HepG2 (cell line): ENCODE measurements at regions not wholly inside any gene's neighbourhood (a gene's known extent, or its start where the extent isn't known, plus 50 kb on each side); places are given as distances from the start of the nearest gene placed in this dataset.

ENCODE experiments used
- ATAC-seq: fragments of 200-7000 bp; cut with Tn5 transposase; 3 replicates; pipeline ENCODE4 v1.9.1; 2020; ENCODE audit warnings: mild to moderate bottlenecking, moderate library complexity
- BruUV-seq: library from RNA; stranded (reverse); fragments of 400-500 nt; replicated peaks from 2 replicates; lab custom pipeline; 2021; lab: Mats Ljungman, UMichigan
- CTCF ChIA-PET: fragments of 300-600 bp; formaldehyde crosslinking; extraction: SDS; loops from one replicate; lab custom pipeline; 2021; ENCODE audit warnings: low total read pairs, inconsistent platforms, low intra/inter-chr PET ratio; lab: Yijun Ruan, JAX
- POLR2A ChIA-PET: fragments of 350-600 bp; sonication (Branson Sonifier 250); formaldehyde crosslinking; loops from one replicate; lab custom pipeline; 2020; ENCODE audit warnings: antibody characterized with exemption, inconsistent platforms; lab: Yijun Ruan, JAX
- DNase-seq: peaks from one replicate; pipeline ENCODE4 v3.0.0-alpha.2; 2015; ENCODE audit warnings: low spot score
- FAIRE-seq: peaks from 3 replicates; lab custom pipeline; 2011; peaks lifted over from hg19 to GRCh38; lab: Jason Lieb, UNC
- H2AFZ ChIP-seq: one replicate; pipeline ENCODE4 v1.6.1; 2011; ENCODE audit warnings: low read length, inconsistent platforms
- H3K27ac ChIP-seq: fragments of 300-600 bp; 3 replicates; pipeline ENCODE4 v1.8.0; 2011; ENCODE audit warnings: mixed run types, mild to moderate bottlenecking, mixed read lengths, low read length, inconsistent platforms; ENCODE audit not compliant: insufficient read depth; ENCODE audit errors: extremely low read length
- H3K27me3 ChIP-seq, 2 experiments: fragments of 200-600 bp in 1 of 2; 2 replicates in 1 of 2; 3 replicates in 1 of 2; pipeline versions ENCODE4 v1.6.0 to v1.8.0; 2011; ENCODE audit warnings: low read length in 2 of 2, mild to moderate bottlenecking in 2 of 2, moderate library complexity in 2 of 2, inconsistent platforms in 1 of 2; ENCODE audit not compliant: insufficient read depth in 2 of 2, control insufficient read depth in 1 of 2
- H3K36me3 ChIP-seq, 2 experiments: fragments of 200-600 bp in 1 of 2; replicated peaks in 1 of 2; 2 replicates in 1 of 2; 3 replicates in 1 of 2; pipeline versions ENCODE4 v1.5.1 to v1.8.0; 2011; ENCODE audit warnings: low read length in 2 of 2, inconsistent platforms in 1 of 2; ENCODE audit not compliant: insufficient read depth in 2 of 2, control insufficient read depth in 1 of 2
- H3K4me1 ChIP-seq: 2 replicates; pipeline ENCODE4 v1.5.1; 2012; ENCODE audit warnings: low read length, inconsistent platforms; ENCODE audit not compliant: insufficient read depth
- H3K4me2 ChIP-seq: 2 replicates; pipeline ENCODE4 v1.6.0; 2011; ENCODE audit warnings: low read depth, low read length, inconsistent platforms
- H3K4me3 ChIP-seq, 3 experiments: fragments of 200-600 bp in 1 of 3; sonication (generic), shearing (Covaris generic) in 1 of 3; replicated peaks in 1 of 3; 2 replicates each; pipeline ENCODE4 v1.5.1; 2011 to 2016; ENCODE audit warnings: low read length in 3 of 3, inconsistent platforms in 2 of 3, low read depth in 2 of 3, mild to moderate bottlenecking in 2 of 3, control low read depth in 1 of 3, mixed read lengths in 1 of 3; ENCODE audit not compliant: insufficient read depth in 1 of 3
- H3K79me2 ChIP-seq: one replicate; pipeline ENCODE4 v1.6.1; 2011; ENCODE audit warnings: low read length, inconsistent platforms; ENCODE audit not compliant: insufficient read depth
- H3K9ac ChIP-seq: 2 replicates; pipeline ENCODE4 v1.6.0; 2011; ENCODE audit warnings: mild to moderate bottlenecking, low read depth, low read length, inconsistent platforms; ENCODE audit not compliant: insufficient read depth
- H3K9me3 ChIP-seq: 2 replicates; pipeline ENCODE4 v1.5.1; 2012; ENCODE audit warnings: mild to moderate bottlenecking, low read length
- H4K20me1 ChIP-seq: 2 replicates; pipeline ENCODE4 v1.6.0; 2011; ENCODE audit warnings: inconsistent platforms, mild to moderate bottlenecking, low read length, moderate library complexity; ENCODE audit not compliant: insufficient read depth
- IKZF4 ChIP-seq: sonication (generic); formaldehyde crosslinking; IDR thresholded peaks from 2 replicates; pipeline ENCODE4 v1.5.1; 2020; ENCODE audit warnings: borderline replicate concordance, mild to moderate bottlenecking, low read depth, missing genetic modification reagents; ENCODE audit errors: not compliant biosample characterization
- MED1 ChIP-seq: sonication (generic); formaldehyde crosslinking; IDR thresholded peaks from 2 replicates; pipeline ENCODE4 v1.4.0; 2020; ENCODE audit warnings: missing genetic modification reagents
- TBX2 ChIP-seq: sonication (generic); formaldehyde crosslinking; IDR thresholded peaks from 2 replicates; pipeline ENCODE4 v1.5.0; 2020; ENCODE audit warnings: missing genetic modification reagents, mild to moderate bottlenecking, borderline replicate concordance
- ZFP37 ChIP-seq: sonication (generic); formaldehyde crosslinking; IDR thresholded peaks from 2 replicates; pipeline ENCODE4 v1.4.0; 2020; ENCODE audit warnings: missing genetic modification reagents, borderline replicate concordance
- WGBS: methylation state at CpG from one replicate; pipeline ENCODE4 v1.1.6; 2017; ENCODE audit warnings: low lambda C conversion rate; 5-methylcytosine and 5-hydroxymethylcytosine counted together
- in situ Hi-C: cut with HindIII; loops from 2 replicates; pipeline ENCODE4 v1.10.0; 2017; ENCODE audit warnings: low pct_unique_long_range_greater_than_20kb; ENCODE audit not compliant: extremely low pct_ligation_motif_present
- intact Hi-C: fragments of 100-400 bp; cut with micrococcal nuclease; formaldehyde crosslinking; loops from one replicate; pipeline ENCODE4 v1.10.0; 2022; ENCODE audit not compliant: unreplicated experiment
- TF ChIP-seq, protein P1 (sequence below): sonication (generic); formaldehyde crosslinking; IDR thresholded peaks from 2 replicates; pipeline ENCODE4 v1.4.0; 2020; ENCODE audit warnings: missing genetic modification reagents, mild to moderate bottlenecking, borderline replicate concordance
- TF ChIP-seq, protein P2 (sequence below): sonication (generic); formaldehyde crosslinking; IDR thresholded peaks from 2 replicates; pipeline ENCODE4 v1.5.1; 2020; ENCODE audit warnings: missing genetic modification reagents, mild to moderate bottlenecking, borderline replicate concordance

DNA sequence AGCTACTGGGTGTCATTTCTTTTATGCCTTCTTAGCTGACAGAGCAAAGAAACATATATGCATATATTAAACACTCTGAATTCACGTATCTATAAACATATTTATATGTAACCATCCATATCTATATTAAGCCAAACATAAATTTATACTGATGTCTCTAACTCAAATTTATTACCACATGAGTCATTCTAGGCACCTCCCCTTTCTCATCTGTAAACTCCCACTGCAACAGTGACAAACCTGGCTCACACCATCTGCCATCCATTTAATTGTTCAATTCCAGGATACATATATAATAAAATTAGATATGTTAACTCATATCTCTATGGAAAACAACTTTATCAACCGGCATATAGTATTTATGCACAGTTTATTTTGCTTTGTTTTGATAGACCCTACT lies 722.3 kb downstream of the SORCS1 start (continued):
- TF ChIP-seq, protein P1, sequence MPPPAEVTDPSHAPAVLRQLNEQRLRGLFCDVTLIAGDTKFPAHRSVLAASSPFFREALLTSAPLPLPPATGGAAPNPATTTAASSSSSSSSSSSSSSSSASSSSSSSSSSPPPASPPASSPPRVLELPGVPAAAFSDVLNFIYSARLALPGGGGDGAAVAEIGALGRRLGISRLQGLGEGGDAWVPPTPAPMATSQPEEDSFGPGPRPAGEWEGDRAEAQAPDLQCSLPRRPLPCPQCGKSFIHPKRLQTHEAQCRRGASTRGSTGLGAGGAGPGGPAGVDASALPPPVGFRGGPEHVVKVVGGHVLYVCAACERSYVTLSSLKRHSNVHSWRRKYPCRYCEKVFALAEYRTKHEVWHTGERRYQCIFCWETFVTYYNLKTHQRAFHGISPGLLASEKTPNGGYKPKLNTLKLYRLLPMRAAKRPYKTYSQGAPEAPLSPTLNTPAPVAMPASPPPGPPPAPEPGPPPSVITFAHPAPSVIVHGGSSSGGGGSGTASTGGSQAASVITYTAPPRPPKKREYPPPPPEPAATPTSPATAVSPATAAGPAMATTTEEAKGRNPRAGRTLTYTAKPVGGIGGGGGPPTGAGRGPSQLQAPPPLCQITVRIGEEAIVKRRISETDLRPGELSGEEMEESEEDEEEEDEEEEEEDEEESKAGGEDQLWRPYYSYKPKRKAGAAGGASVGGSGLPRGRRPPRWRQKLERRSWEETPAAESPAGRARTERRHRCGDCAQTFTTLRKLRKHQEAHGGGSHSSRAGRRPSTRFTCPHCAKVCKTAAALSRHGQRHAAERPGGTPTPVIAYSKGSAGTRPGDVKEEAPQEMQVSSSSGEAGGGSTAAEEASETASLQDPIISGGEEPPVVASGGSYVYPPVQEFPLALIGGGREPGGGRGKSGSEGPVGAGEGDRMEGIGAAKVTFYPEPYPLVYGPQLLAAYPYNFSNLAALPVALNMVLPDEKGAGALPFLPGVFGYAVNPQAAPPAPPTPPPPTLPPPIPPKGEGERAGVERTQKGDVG (CRISPR knock-in tag) = no peak

DNA sequence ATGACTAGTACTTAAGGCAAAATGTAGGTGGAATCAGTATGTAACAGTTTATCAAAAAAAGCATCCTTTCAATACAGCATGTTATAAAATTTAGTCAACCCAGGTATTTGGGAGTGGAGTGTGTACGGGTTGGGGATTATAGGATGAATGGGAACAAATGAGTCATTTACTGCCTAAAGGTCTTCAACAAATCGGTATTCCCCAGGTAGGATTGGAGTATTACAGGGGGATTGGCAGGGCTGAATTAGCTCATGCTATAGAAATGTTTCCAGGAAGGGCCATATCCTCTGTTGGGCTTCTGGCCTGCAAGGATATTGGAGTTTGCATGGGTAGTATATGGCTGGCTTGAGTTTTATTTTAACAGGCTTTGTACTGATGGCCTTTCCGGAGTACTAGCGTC lies 723.7 kb downstream of the SORCS1 start:
- H2AFZ ChIP-seq = no peak overlapping the region
- BruUV-seq = no TSS peak
- no peaks in the 10 kb centered on the region for H3K79me2 ChIP-seq
- intact Hi-C loops (no loop called here), in situ Hi-C loops (no loop called here)
- CTCF ChIA-PET = no interaction called here
- H3K9ac ChIP-seq = no peak overlapping the region
- 0% methylated on average over 4 of the region's 4 CpGs for WGBS
- H3K27me3 ChIP-seq = no peaks in the 10 kb centered on the region
- H3K4me1 ChIP-seq = no peaks in the 10 kb centered on the region
- no peak overlapping the region for H3K4me3 ChIP-seq
- H4K20me1 ChIP-seq = no peaks in the 10 kb centered on the region
- FAIRE-seq (no peak), ATAC-seq (no peak), DNase-seq (no peak)
- no peaks in the 10 kb centered on the region for H3K36me3 ChIP-seq
- TF ChIP-seq MED1 (no peak), IKZF4 (CRISPR knock-in tag) (no peak), ZFP37 (CRISPR knock-in tag) (no peak), TBX2 (CRISPR knock-in tag) (no peak)
- TF ChIP-seq, protein P2, sequence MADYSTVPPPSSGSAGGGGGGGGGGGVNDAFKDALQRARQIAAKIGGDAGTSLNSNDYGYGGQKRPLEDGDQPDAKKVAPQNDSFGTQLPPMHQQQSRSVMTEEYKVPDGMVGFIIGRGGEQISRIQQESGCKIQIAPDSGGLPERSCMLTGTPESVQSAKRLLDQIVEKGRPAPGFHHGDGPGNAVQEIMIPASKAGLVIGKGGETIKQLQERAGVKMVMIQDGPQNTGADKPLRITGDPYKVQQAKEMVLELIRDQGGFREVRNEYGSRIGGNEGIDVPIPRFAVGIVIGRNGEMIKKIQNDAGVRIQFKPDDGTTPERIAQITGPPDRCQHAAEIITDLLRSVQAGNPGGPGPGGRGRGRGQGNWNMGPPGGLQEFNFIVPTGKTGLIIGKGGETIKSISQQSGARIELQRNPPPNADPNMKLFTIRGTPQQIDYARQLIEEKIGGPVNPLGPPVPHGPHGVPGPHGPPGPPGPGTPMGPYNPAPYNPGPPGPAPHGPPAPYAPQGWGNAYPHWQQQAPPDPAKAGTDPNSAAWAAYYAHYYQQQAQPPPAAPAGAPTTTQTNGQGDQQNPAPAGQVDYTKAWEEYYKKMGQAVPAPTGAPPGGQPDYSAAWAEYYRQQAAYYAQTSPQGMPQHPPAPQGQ (CRISPR knock-in tag) = no peak
- no peak overlapping the region for H3K4me2 ChIP-seq
- POLR2A ChIA-PET = no interaction called here
- H3K9me3 ChIP-seq = peaks cover 82% of the 10 kb centered on the region
- no peak overlapping the region for H3K27ac ChIP-seq
